HG02588 (cell line): ENCODE measurements at regions not wholly inside any gene's neighbourhood (a gene's known extent, or its start where the extent isn't known, plus 50 kb on each side); places are given as distances from the start of the nearest gene placed in this dataset.
"Not testable (repeated sequence)": the region's sequence is repeated elsewhere in the genome, so short reads cannot be mapped to it uniquely, and the experiment has no call there.

ENCODE experiments used
- ATAC-seq: cut with Tn5 transposase; IDR thresholded peaks from one replicate; pipeline ENCODE4 v1.9.1; 2021; ENCODE audit warnings: mild to moderate bottlenecking, moderate library complexity; ENCODE audit not compliant: unreplicated experiment

- not testable (repeated sequence) for ATAC-seq
These were observed 203.4 kb upstream of the WSB1 start for GRCh38 chr17:27090450-27091042.

- no peak for ATAC-seq
These were observed 202.8 kb upstream of the WSB1 start for GRCh38 chr17:27091043-27091497.

- ATAC-seq, result not testable (repeated sequence)
These were observed 199.7 kb upstream of the WSB1 start for GRCh38 chr17:27094179-27094578.

- ATAC-seq, result not testable (repeated sequence)
These were observed 198.1 kb upstream of the WSB1 start for GRCh38 chr17:27095821-27096220.

- ATAC-seq, result not testable (repeated sequence)
These were observed 194.6 kb upstream of the WSB1 start for GRCh38 chr17:27099266-27099665.

- not testable (repeated sequence) for ATAC-seq
These were observed 189.2 kb upstream of the WSB1 start for GRCh38 chr17:27104605-27105221.

GRCh38 chr17:27105636-27106035 is 188.3 kb upstream of the WSB1 start:
- ATAC-seq, result no peak

GRCh38 chr17:27106347-27106981 is 187.4 kb upstream of the WSB1 start:
- ATAC-seq, result no peak

- ATAC-seq, result no peak
These were observed 186.9 kb upstream of the WSB1 start for GRCh38 chr17:27106982-27107360.

GRCh38 chr17:27107386-27108328 is 186.3 kb upstream of the WSB1 start:
- ATAC-seq, result not testable (repeated sequence)

GRCh38 chr17:27109346-27109745 is 184.6 kb upstream of the WSB1 start:
- no peak for ATAC-seq

- ATAC-seq, result no peak
These were observed 140.9 kb upstream of the WSB1 start for GRCh38 chr17:27153005-27153404.

- no peak for ATAC-seq
These were observed 138.0 kb upstream of the WSB1 start for GRCh38 chr17:27155866-27156265.

GRCh38 chr17:27157297-27157696 is 136.6 kb upstream of the WSB1 start:
- no peak for ATAC-seq

- ATAC-seq, result no peak
These were observed 136.0 kb upstream of the WSB1 start for GRCh38 chr17:27157898-27158297.

- ATAC-seq, result no peak
These were observed 135.5 kb upstream of the WSB1 start for GRCh38 chr17:27158382-27158781.

- no peak for ATAC-seq
These were observed 113.6 kb upstream of the WSB1 start for GRCh38 chr17:27180322-27180721.

- not testable (repeated sequence) for ATAC-seq
These were observed 112.5 kb upstream of the WSB1 start for GRCh38 chr17:27181379-27181925.

- no peak for ATAC-seq
These were observed 112.0 kb upstream of the WSB1 start for GRCh38 chr17:27181935-27182334.

- ATAC-seq, result not testable (repeated sequence)
These were observed 96.4 kb upstream of the WSB1 start for GRCh38 chr17:27197505-27197904.

GRCh38 chr17:27199948-27200347 is 94.0 kb upstream of the WSB1 start:
- ATAC-seq, result no peak
